GM19468 (cell line): ENCODE measurements at regions not wholly inside any gene's neighbourhood (a gene's known extent, or its start where the extent isn't known, plus 50 kb on each side); places are given as distances from the start of the nearest gene placed in this dataset.

Source experiments
- ATAC-seq: cut with Tn5 transposase; IDR thresholded peaks from one replicate; pipeline ENCODE4 v1.9.1; 2021; ENCODE audit warnings: mild to moderate bottlenecking, moderate library complexity, moderate number of reproducible peaks; ENCODE audit not compliant: unreplicated experiment; ENCODE audit errors: extremely low read depth

- no peak for ATAC-seq
Observed at GRCh38 chr13:109870274-109870673, 83.9 kb upstream of the IRS2 start.

GRCh38 chr13:109869312-109870237, 83.2 kb upstream of the IRS2 start:
- no peak for ATAC-seq

- ATAC-seq = no peak
Observed at GRCh38 chr13:109868578-109869311, 82.4 kb upstream of the IRS2 start.

- no peak for ATAC-seq
Observed at GRCh38 chr13:109867766-109868165, 81.4 kb upstream of the IRS2 start.

GRCh38 chr13:109862627-109863026, 76.2 kb upstream of the IRS2 start:
- ATAC-seq = no peak

GRCh38 chr13:109859898-109860297, 73.5 kb upstream of the IRS2 start:
- no peak for ATAC-seq

GRCh38 chr13:109859216-109859835, 72.9 kb upstream of the IRS2 start:
- no peak for ATAC-seq

GRCh38 chr13:109858319-109858718, 71.9 kb upstream of the IRS2 start:
- ATAC-seq = no peak

GRCh38 chr13:109857803-109858202, 71.4 kb upstream of the IRS2 start:
- ATAC-seq = no peak

GRCh38 chr13:109857325-109857724, 70.9 kb upstream of the IRS2 start:
- no peak for ATAC-seq

GRCh38 chr13:109856350-109856749, 70.0 kb upstream of the IRS2 start:
- ATAC-seq = no peak

GRCh38 chr13:109853153-109853552, 66.8 kb upstream of the IRS2 start:
- ATAC-seq = no peak

GRCh38 chr13:109846185-109846584, 59.8 kb upstream of the IRS2 start:
- no peak for ATAC-seq

- ATAC-seq = no peak
Observed at GRCh38 chr13:109844396-109844795, 58.0 kb upstream of the IRS2 start.

GRCh38 chr13:109843695-109844094, 57.3 kb upstream of the IRS2 start:
- ATAC-seq = no peak

- no peak for ATAC-seq
Observed at GRCh38 chr13:109842212-109842920, 56.0 kb upstream of the IRS2 start.

- ATAC-seq = no peak
Observed at GRCh38 chr13:109840893-109841287, 54.5 kb upstream of the IRS2 start.

GRCh38 chr13:109840201-109840892, 54.0 kb upstream of the IRS2 start:
- ATAC-seq = no peak

- peak; percentile 51 for ATAC-seq
Observed at GRCh38 chr13:109836629-109837607, 50.5 kb upstream of the IRS2 start.
